ENCODE measurements at regions not wholly inside any gene's neighbourhood (a gene's known extent, or its start where the extent isn't known, plus 50 kb on each side); places are given as distances from the start of the nearest gene placed in this dataset.

- Histone ChIP-seq H3K9me3 (no peaks in the 10 kb centered on the region), H3K4me3 (peak overlapping the region; percentile 34 to 36), H3K4me1 (peaks cover 12% of the 10 kb centered on the region), H3K27ac (no peak overlapping the region), H3K27me3 (no peaks in the 10 kb centered on the region), H3K36me3 (no peaks in the 10 kb centered on the region)
- intact Hi-C loops (cut with DNase I): no loop called here
- DNase-seq (ENCODE audit: extremely low spot score in 2 of 2): no peak
- TF ChIP-seq POLR2A (IDR thresholded peaks at IDR 0.05): no peak
- no peak for TF ChIP-seq POLR2AphosphoS5 (IDR thresholded peaks at IDR 0.05; ENCODE audit: insufficient read depth in 1 of 2, low read depth in 1 of 2)
- no peak for TF ChIP-seq CTCF (IDR thresholded peaks at IDR 0.05)
These were observed 256.4 kb upstream of the SOX21 start for GRCh38 chr13:94968757-94969086.

GRCh38 chr13:94968040-94968756 lies 255.9 kb upstream of the SOX21 start:
- peaks cover 12% of the 10 kb centered on the region for H3K4me1 ChIP-seq
- H3K4me3 ChIP-seq: peak overlapping the region; percentile 34 to 36
- no peaks in the 10 kb centered on the region for H3K9me3 ChIP-seq
- intact Hi-C loops (cut with DNase I): no loop called here
- H3K27ac ChIP-seq: no peak overlapping the region
- no peaks in the 10 kb centered on the region for H3K27me3 ChIP-seq
- DNase-seq (ENCODE audit: extremely low spot score in 2 of 2): no peak
- no peaks in the 10 kb centered on the region for H3K36me3 ChIP-seq
- no peak for TF ChIP-seq POLR2A (IDR thresholded peaks at IDR 0.05)
- TF ChIP-seq CTCF (IDR thresholded peaks at IDR 0.05): no peak
- TF ChIP-seq POLR2AphosphoS5 (IDR thresholded peaks at IDR 0.05; ENCODE audit: insufficient read depth in 1 of 2, low read depth in 1 of 2): no peak

- no peak for DNase-seq (ENCODE audit: extremely low spot score in 2 of 2)
- H3K4me3 ChIP-seq: peak overlapping the region; percentile 34 to 36
- no peak overlapping the region for H3K27ac ChIP-seq
- no peaks in the 10 kb centered on the region for H3K27me3 ChIP-seq
- no peak for TF ChIP-seq POLR2A (IDR thresholded peaks at IDR 0.05)
- no peak for TF ChIP-seq POLR2AphosphoS5 (IDR thresholded peaks at IDR 0.05; ENCODE audit: insufficient read depth in 1 of 2, low read depth in 1 of 2)
- no peak for TF ChIP-seq CTCF (IDR thresholded peaks at IDR 0.05)
- no peaks in the 10 kb centered on the region for H3K9me3 ChIP-seq
- H3K4me1 ChIP-seq: peaks cover 12% of the 10 kb centered on the region
- no peaks in the 10 kb centered on the region for H3K36me3 ChIP-seq
- intact Hi-C loops (cut with DNase I): no loop called here
These were observed 255.1 kb upstream of the SOX21 start for GRCh38 chr13:94967183-94968039.

DNA sequence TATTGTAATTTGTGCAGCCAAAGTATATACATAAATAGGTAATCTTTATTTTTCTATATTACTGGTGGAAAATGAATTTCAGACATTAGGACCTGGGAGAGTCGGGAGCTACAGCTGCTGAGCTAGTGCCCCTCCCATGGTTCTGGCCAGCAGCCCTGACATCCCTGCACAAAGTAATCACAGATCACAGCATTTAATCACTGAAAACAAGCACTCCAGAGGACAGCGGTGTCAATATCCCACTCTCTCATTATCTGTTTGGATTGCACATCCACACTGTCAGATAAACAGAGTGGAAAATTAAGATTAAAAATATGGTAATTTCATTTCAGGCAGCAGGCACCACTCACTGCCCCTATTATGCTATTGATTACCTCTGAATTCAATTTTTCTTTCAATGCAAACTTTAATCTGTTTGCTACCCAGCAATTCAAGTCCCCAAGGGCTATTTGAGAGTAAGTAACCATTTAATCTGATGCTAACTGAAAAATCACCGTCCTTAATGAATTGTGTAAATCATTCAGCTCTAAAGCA lies 254.1 kb upstream of the SOX21 start:
- DNase-seq (ENCODE audit: extremely low spot score in 2 of 2): no peak
- intact Hi-C loops (cut with DNase I): no loop called here
- H3K27me3 ChIP-seq: no peaks in the 10 kb centered on the region

More for the DNA sequence above, 254.1 kb upstream of the SOX21 start:
- TF ChIP-seq POLR2AphosphoS5 (IDR thresholded peaks at IDR 0.05; ENCODE audit: insufficient read depth in 1 of 2, low read depth in 1 of 2) (no peak), POLR2A (IDR thresholded peaks at IDR 0.05) (no peak), CTCF (IDR thresholded peaks at IDR 0.05) (no peak)
- no peaks in the 10 kb centered on the region for H3K36me3 ChIP-seq
- H3K4me3 ChIP-seq: no peak overlapping the region
- no peaks in the 10 kb centered on the region for H3K9me3 ChIP-seq
- H3K27ac ChIP-seq: no peak overlapping the region
- H3K4me1 ChIP-seq: peaks cover 12% of the 10 kb centered on the region
